BLaER1 treated with 17β-estradiol and CSF1 and Interleukin-3, amounts not matched to agents 10 nM and 100 nM (cell line): ENCODE measurements at regions not wholly inside any gene's neighbourhood (a gene's known extent, or its start where the extent isn't known, plus 50 kb on each side); places are given as distances from the start of the nearest gene placed in this dataset.
"Not testable (repeated sequence)": the region's sequence is repeated elsewhere in the genome, so short reads cannot be mapped to it uniquely, and the experiment has no call there.

Experiments
- H3K27ac ChIP-seq, 11 experiments: shearing (Covaris generic); formaldehyde crosslinking; 2 replicates each; pipeline ENCODE4 v1.8.1; 2022
- H3K27me3 ChIP-seq, 11 experiments: shearing (Covaris generic); formaldehyde crosslinking; 2 replicates each; pipeline ENCODE4 v1.8.1; 2022
- H3K36me3 ChIP-seq, 11 experiments: shearing (Covaris generic); formaldehyde crosslinking; 2 replicates each; pipeline ENCODE4 v1.8.1; 2022
- H3K4me1 ChIP-seq, 10 experiments: shearing (Covaris generic); formaldehyde crosslinking; 2 replicates each; pipeline ENCODE4 v1.8.1; 2022
- H3K4me2 ChIP-seq, 11 experiments: shearing (Covaris generic); formaldehyde crosslinking; 2 replicates each; pipeline ENCODE4 v1.8.1; 2022
- H3K4me3 ChIP-seq, 10 experiments: shearing (Covaris generic); formaldehyde crosslinking; 2 replicates each; pipeline ENCODE4 v1.8.1; 2022
- H3K9ac ChIP-seq, 11 experiments: shearing (Covaris generic); formaldehyde crosslinking; 2 replicates each; pipeline ENCODE4 v1.8.1; 2022
- H3K9me3 ChIP-seq, 11 experiments: shearing (Covaris generic); formaldehyde crosslinking; replicated peaks in 1 of 11; 2 replicates each; pipeline ENCODE4 v1.8.1; 2022
- H4K20me1 ChIP-seq, 11 experiments: shearing (Covaris generic); formaldehyde crosslinking; 2 replicates each; pipeline ENCODE4 v1.8.1; 2022
- Cebpa-rat ChIP-seq, 11 experiments: shearing (Covaris generic); IDR thresholded peaks; 2 replicates each; pipeline ENCODE4 v1.8.1; 2022

GRCh38 chr12:131223171-131223761, 269.6 kb downstream of the ADGRD1 start:
- peaks cover 0 to 34% (median 0%) of the 10 kb centered on the region in 11 experiments; a peak in 4 of 22 replicates for H3K27me3 ChIP-seq
- H3K9ac ChIP-seq, result peak overlapping the region in 10 of 11 experiments; percentile 7 to 90 (median 78); a peak in 18 of 22 replicates
- peak overlapping the region in 8 of 10 experiments; percentile 14 to 65 (median 54); a peak in 15 of 20 replicates for H3K4me3 ChIP-seq
- peaks cover 0 to 13% (median 4%) of the 10 kb centered on the region in 11 experiments; a peak in 6 of 22 replicates for H3K9me3 ChIP-seq
- H3K27ac ChIP-seq, result peak overlapping the region in 10 of 11 experiments; percentile 15 to 99 (median 90); a peak in 17 of 22 replicates
- peaks cover 0 to 15% (median 0%) of the 10 kb centered on the region in 11 experiments; a peak in 1 of 22 replicates for H4K20me1 ChIP-seq
- H3K36me3 ChIP-seq, result no peaks in the 10 kb centered on the region
- no peak for TF ChIP-seq Cebpa-rat (IDR thresholded peaks at IDR 0.05)
- H3K4me2 ChIP-seq, result peak overlapping the region; percentile 56 to 99 (median 94)
- peaks cover 44 to 70% (median 64%) of the 10 kb centered on the region in 10 experiments for H3K4me1 ChIP-seq

GRCh38 chr12:131223791-131224225, 270.1 kb downstream of the ADGRD1 start:
- Histone ChIP-seq H3K4me2 (peak overlapping the region; percentile 56 to 99 (median 94); a peak in 21 of 22 replicates), H4K20me1 (peaks cover 0 to 14% (median 0%) of the 10 kb centered on the region in 11 experiments; a peak in 1 of 22 replicates), H3K9ac (peak overlapping the region in 7 of 11 experiments; percentile 73 to 90 (median 87); a peak in 14 of 22 replicates), H3K36me3 (no peaks in the 10 kb centered on the region), H3K4me1 (peaks cover 43 to 70% (median 63%) of the 10 kb centered on the region in 10 experiments), H3K27ac (peak overlapping the region in 8 of 11 experiments; percentile 76 to 99 (median 92); a peak in 15 of 22 replicates), H3K4me3 (peak overlapping the region in 5 of 10 experiments; percentile 50 to 65 (median 52); a peak in 7 of 20 replicates), H3K27me3 (peaks cover 0 to 31% (median 0%) of the 10 kb centered on the region in 11 experiments; a peak in 4 of 22 replicates), H3K9me3 (peaks cover 0 to 15% (median 4%) of the 10 kb centered on the region in 11 experiments; a peak in 6 of 22 replicates)
- no peak for TF ChIP-seq Cebpa-rat (IDR thresholded peaks at IDR 0.05)

- Histone ChIP-seq H3K9ac (peak overlapping the region in 5 of 11 experiments; percentile 79 to 90 (median 88); a peak in 7 of 22 replicates), H3K9me3 (peaks cover 0 to 15% (median 4%) of the 10 kb centered on the region in 11 experiments; a peak in 6 of 22 replicates), H3K4me1 (peaks cover 43 to 70% (median 63%) of the 10 kb centered on the region in 10 experiments), H3K27me3 (peaks cover 0 to 31% (median 0%) of the 10 kb centered on the region in 11 experiments; a peak in 4 of 22 replicates), H3K27ac (peak overlapping the region in 7 of 11 experiments; percentile 84 to 99 (median 93); a peak in 13 of 22 replicates), H3K4me3 (peak overlapping the region in 2 of 10 experiments; percentile 51 to 65; a peak in 1 of 20 replicates), H3K4me2 (peak overlapping the region in 9 of 11 experiments; percentile 87 to 99 (median 94); a peak in 16 of 22 replicates)
- not testable (repeated sequence) for H4K20me1 ChIP-seq, H3K36me3 ChIP-seq
These were observed 270.7 kb downstream of the ADGRD1 start for GRCh38 chr12:131224226-131225065.

- H3K9ac ChIP-seq, H3K4me3 ChIP-seq, H3K4me2 ChIP-seq, H4K20me1 ChIP-seq, H3K36me3 ChIP-seq, H3K27ac ChIP-seq: not testable (repeated sequence)
- peaks cover 0 to 15% (median 4%) of the 10 kb centered on the region in 11 experiments; a peak in 6 of 22 replicates for H3K9me3 ChIP-seq
- H3K4me1 ChIP-seq, result peaks cover 45 to 70% (median 63%) of the 10 kb centered on the region in 10 experiments
- H3K27me3 ChIP-seq, result peaks cover 0 to 31% (median 0%) of the 10 kb centered on the region in 11 experiments; a peak in 4 of 22 replicates
These were observed 271.3 kb downstream of the ADGRD1 start for GRCh38 chr12:131225066-131225380.

GRCh38 chr12:131226345-131227265, 272.9 kb downstream of the ADGRD1 start:
- Histone ChIP-seq H3K36me3 (no peaks in the 10 kb centered on the region), H4K20me1 (no peaks in the 10 kb centered on the region), H3K9me3 (peaks cover 0 to 15% (median 4%) of the 10 kb centered on the region in 11 experiments; a peak in 6 of 22 replicates), H3K4me3 (no peak overlapping the region), H3K4me2 (peak overlapping the region in 5 of 11 experiments; percentile 0 to 38 (median 20); a peak in 5 of 22 replicates), H3K27me3 (peaks cover 0 to 23% (median 0%) of the 10 kb centered on the region in 11 experiments; a peak in 4 of 22 replicates), H3K27ac (peak overlapping the region in 2 of 11 experiments; percentile 17 to 31; a peak in 2 of 22 replicates), H3K4me1 (peaks cover 53 to 70% (median 63%) of the 10 kb centered on the region in 10 experiments), H3K9ac (no peak overlapping the region)
- no peak for TF ChIP-seq Cebpa-rat (IDR thresholded peaks at IDR 0.05)

- not testable (repeated sequence) for H4K20me1 ChIP-seq, H3K4me3 ChIP-seq, H3K27ac ChIP-seq, H3K9ac ChIP-seq, H3K36me3 ChIP-seq
- Histone ChIP-seq H3K4me2 (peak overlapping the region in 3 of 11 experiments; percentile 11 to 38 (median 20); a peak in 1 of 22 replicates), H3K27me3 (peaks cover 0 to 14% (median 0%) of the 10 kb centered on the region in 11 experiments; a peak in 4 of 22 replicates), H3K4me1 (peaks cover 53 to 73% (median 63%) of the 10 kb centered on the region in 10 experiments), H3K9me3 (peaks cover 0 to 18% (median 4%) of the 10 kb centered on the region in 11 experiments; a peak in 10 of 22 replicates)
These were observed 273.9 kb downstream of the ADGRD1 start for GRCh38 chr12:131227641-131228040.

- Histone ChIP-seq H3K9ac (peak overlapping the region in 5 of 11 experiments; percentile 24 to 69 (median 56); a peak in 7 of 22 replicates), H3K9me3 (peaks cover 8 to 32% (median 16%) of the 10 kb centered on the region in 11 experiments), H3K27ac (peak overlapping the region in 7 of 11 experiments; percentile 38 to 73 (median 53); a peak in 9 of 22 replicates), H3K4me1 (peaks cover 43 to 73% (median 53%) of the 10 kb centered on the region in 10 experiments), H3K4me2 (peak overlapping the region; percentile 81 to 93 (median 85); a peak in 21 of 22 replicates)
- not testable (repeated sequence) for H3K4me3 ChIP-seq, H4K20me1 ChIP-seq, H3K36me3 ChIP-seq, H3K27me3 ChIP-seq
These were observed 275.3 kb downstream of the ADGRD1 start for GRCh38 chr12:131229079-131229425.
